ENCODE measurements at regions not wholly inside any gene's neighbourhood (a gene's known extent, or its start where the extent isn't known, plus 50 kb on each side); places are given as distances from the start of the nearest gene placed in this dataset.

DNA sequence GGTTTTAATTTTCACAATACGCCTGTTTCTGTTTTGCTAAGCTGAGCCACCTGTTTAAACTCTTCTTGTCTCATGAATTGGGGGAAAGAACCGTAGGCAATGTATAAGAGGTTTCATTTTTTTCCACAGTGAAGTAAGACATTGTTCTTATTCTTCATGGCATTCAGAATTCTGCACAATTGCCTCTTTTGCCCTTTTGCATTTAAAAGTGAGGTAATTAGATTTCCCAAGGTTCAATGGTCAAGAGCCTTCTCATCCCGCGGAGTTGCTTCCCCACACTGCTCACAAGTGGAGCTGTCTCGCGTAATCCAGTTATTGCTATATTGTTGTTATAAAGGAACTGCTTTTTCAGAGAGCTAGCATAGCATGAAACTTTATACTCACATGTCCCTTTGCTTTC is 90.9 kb upstream of the SPRY1 start:
- Mint-ChIP-seq H3K36me3 (peaks cover 2 to 9% of the 10 kb centered on the region in 2 donors), H3K27ac (no peak overlapping the region)

DNA sequence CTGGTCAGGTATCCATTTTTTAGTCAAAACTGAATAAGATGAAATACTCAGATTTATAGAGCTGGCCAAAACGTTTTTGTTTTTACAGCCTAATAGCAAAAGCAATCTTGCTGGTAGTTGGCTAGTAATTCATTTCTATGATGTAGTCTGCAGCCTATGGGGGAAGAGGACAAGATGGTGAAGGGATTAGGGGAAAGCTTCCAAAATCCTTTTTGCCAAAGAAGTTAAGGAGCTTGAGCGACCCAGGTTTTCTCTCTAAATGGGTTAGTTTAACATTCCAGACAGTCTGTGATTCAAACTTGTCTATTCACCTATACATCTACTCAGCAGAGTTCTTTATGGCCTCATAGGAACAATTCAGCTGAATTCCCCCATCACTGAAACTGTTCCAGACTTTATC is 89.8 kb upstream of the SPRY1 start:
- no peak for DNase-seq
- Mint-ChIP-seq H3K4me3 (no peak overlapping the region), H3K9me3 (peaks cover 0 to 5% (median 2%) of the 10 kb centered on the region in 7 donors), H3K27me3 (ENCODE audit: low read depth in 3 of 3) (no peaks in the 10 kb centered on the region), H3K36me3 (peaks cover 2 to 9% of the 10 kb centered on the region in 2 donors), H3K4me1 (peaks cover 8% of the 10 kb centered on the region), H3K27ac (no peak overlapping the region)
- TF ChIP-seq, protein P1, sequence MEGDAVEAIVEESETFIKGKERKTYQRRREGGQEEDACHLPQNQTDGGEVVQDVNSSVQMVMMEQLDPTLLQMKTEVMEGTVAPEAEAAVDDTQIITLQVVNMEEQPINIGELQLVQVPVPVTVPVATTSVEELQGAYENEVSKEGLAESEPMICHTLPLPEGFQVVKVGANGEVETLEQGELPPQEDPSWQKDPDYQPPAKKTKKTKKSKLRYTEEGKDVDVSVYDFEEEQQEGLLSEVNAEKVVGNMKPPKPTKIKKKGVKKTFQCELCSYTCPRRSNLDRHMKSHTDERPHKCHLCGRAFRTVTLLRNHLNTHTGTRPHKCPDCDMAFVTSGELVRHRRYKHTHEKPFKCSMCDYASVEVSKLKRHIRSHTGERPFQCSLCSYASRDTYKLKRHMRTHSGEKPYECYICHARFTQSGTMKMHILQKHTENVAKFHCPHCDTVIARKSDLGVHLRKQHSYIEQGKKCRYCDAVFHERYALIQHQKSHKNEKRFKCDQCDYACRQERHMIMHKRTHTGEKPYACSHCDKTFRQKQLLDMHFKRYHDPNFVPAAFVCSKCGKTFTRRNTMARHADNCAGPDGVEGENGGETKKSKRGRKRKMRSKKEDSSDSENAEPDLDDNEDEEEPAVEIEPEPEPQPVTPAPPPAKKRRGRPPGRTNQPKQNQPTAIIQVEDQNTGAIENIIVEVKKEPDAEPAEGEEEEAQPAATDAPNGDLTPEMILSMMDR (IDR thresholded peaks at IDR 0.05): no peak
- Histone ChIP-seq H2AFZ (ENCODE audit: insufficient read depth, low read depth, low read length, poor library complexity, severe bottlenecking) (no peak overlapping the region), H3K4me1 (ENCODE audit: control insufficient read depth in 1 of 2, insufficient read depth in 2 of 2, low read length in 2 of 2) (no peaks in the 10 kb centered on the region), H4K20me1 (ENCODE audit: insufficient read depth, low read length) (no peaks in the 10 kb centered on the region), H3K9ac (ENCODE audit: insufficient read depth, low read length, poor library complexity, severe bottlenecking) (no peak overlapping the region), H3K79me2 (ENCODE audit: insufficient read depth, low read length) (no peaks in the 10 kb centered on the region), H3K27ac (ENCODE audit: low read depth in 1 of 2, low read length in 2 of 2) (no peak overlapping the region), H3K4me2 (replicated peaks; ENCODE audit: extremely low read depth, low read length, poor library complexity, severe bottlenecking) (no peak overlapping the region), H3K27me3 (ENCODE audit: control insufficient read depth in 2 of 2, insufficient read depth in 2 of 2, low read length in 2 of 2) (no peaks in the 10 kb centered on the region), H3K9me3 (replicated peaks in 1 of 2; ENCODE audit: control insufficient read depth in 1 of 2, insufficient read depth in 1 of 2, low read length in 2 of 2) (no peaks in the 10 kb centered on the region), H3K4me3 (replicated peaks in 1 of 3; ENCODE audit: low read depth in 2 of 3, low read length in 3 of 3) (no peak overlapping the region), H3K36me3 (replicated peaks in 1 of 2; ENCODE audit: control insufficient read depth in 1 of 2, insufficient read depth in 2 of 2, low read length in 2 of 2) (no peaks in the 10 kb centered on the region)
- intact Hi-C loops (cut with micrococcal nuclease): no loop called here
- WGBS (ENCODE audit: insufficient coverage): 80% methylated on average over 1 of the region's 2 CpGs

More for the DNA sequence above, 90.9 kb upstream of the SPRY1 start:
- Mint-ChIP-seq H3K4me1 (peaks cover 10% of the 10 kb centered on the region), H3K4me3 (no peak overlapping the region), H3K27me3 (ENCODE audit: low read depth in 3 of 3) (no peaks in the 10 kb centered on the region), H3K9me3 (peaks cover 0 to 4% (median 2%) of the 10 kb centered on the region in 7 donors)
- intact Hi-C loops (cut with micrococcal nuclease): no loop called here
- WGBS (ENCODE audit: insufficient coverage): no CpG with 5 or more reads among the region's 6 CpGs
- Histone ChIP-seq H3K9ac (ENCODE audit: insufficient read depth, low read length, poor library complexity, severe bottlenecking) (no peak overlapping the region), H3K4me1 (ENCODE audit: control insufficient read depth in 1 of 2, insufficient read depth in 2 of 2, low read length in 2 of 2) (no peaks in the 10 kb centered on the region), H3K27ac (ENCODE audit: low read depth in 1 of 2, low read length in 2 of 2) (no peak overlapping the region), H3K79me2 (ENCODE audit: insufficient read depth, low read length) (no peaks in the 10 kb centered on the region), H3K36me3 (replicated peaks in 1 of 2; ENCODE audit: control insufficient read depth in 1 of 2, insufficient read depth in 2 of 2, low read length in 2 of 2) (no peaks in the 10 kb centered on the region), H3K4me3 (replicated peaks in 1 of 3; ENCODE audit: low read depth in 2 of 3, low read length in 3 of 3) (no peak overlapping the region), H3K27me3 (ENCODE audit: control insufficient read depth in 2 of 2, insufficient read depth in 2 of 2, low read length in 2 of 2) (no peaks in the 10 kb centered on the region), H3K9me3 (replicated peaks in 1 of 2; ENCODE audit: control insufficient read depth in 1 of 2, insufficient read depth in 1 of 2, low read length in 2 of 2) (no peaks in the 10 kb centered on the region), H2AFZ (ENCODE audit: insufficient read depth, low read depth, low read length, poor library complexity, severe bottlenecking) (no peak overlapping the region), H4K20me1 (ENCODE audit: insufficient read depth, low read length) (no peaks in the 10 kb centered on the region), H3K4me2 (replicated peaks; ENCODE audit: extremely low read depth, low read length, poor library complexity, severe bottlenecking) (no peak overlapping the region)
- TF ChIP-seq, protein P1 (IDR thresholded peaks at IDR 0.05): no peak
- DNase-seq: no peak
